ENCODE measurements at regions not wholly inside any gene's neighbourhood (a gene's known extent, or its start where the extent isn't known, plus 50 kb on each side); places are given as distances from the start of the nearest gene placed in this dataset.

- intact Hi-C loops (cut with micrococcal nuclease; ENCODE audit: unreplicated experiment), result no loop called here
- Mint-ChIP-seq H3K4me1 (ENCODE audit: low read depth, unreplicated experiment) (peaks cover 20% of the 10 kb centered on the region), H3K36me3 (ENCODE audit: insufficient read depth, unreplicated experiment) (no peaks in the 10 kb centered on the region), H3K9me3 (ENCODE audit: unreplicated experiment) (no peaks in the 10 kb centered on the region), H3K27ac (ENCODE audit: unreplicated experiment) (no peak overlapping the region), H3K4me3 (ENCODE audit: unreplicated experiment) (no peak overlapping the region), H3K27me3 (ENCODE audit: insufficient read depth, unreplicated experiment) (no peaks in the 10 kb centered on the region)
- no peak for TF ChIP-seq CTCF (IDR thresholded peaks at IDR 0.05; ENCODE audit: insufficient read depth in 1 of 2, low read depth in 1 of 2, low read length in 1 of 2, severe bottlenecking in 1 of 2, unreplicated experiment in 1 of 2)
- no peaks in the 10 kb centered on the region for H3K36me3 ChIP-seq (ENCODE audit: control insufficient read depth, insufficient read depth, low read length)
- H3K4me1 ChIP-seq, result peaks cover 11% of the 10 kb centered on the region; the same call in 1 of the 2 replicates
- no peaks in the 10 kb centered on the region for H3K9me3 ChIP-seq
- CTCF ChIA-PET, result interaction anchor here (0.5 kb wide), 1 partner anchor 78 kb away, joined by 3 read pairs; no protein-coding TSS in a partner anchor
- H3K27me3 ChIP-seq (replicated peaks; ENCODE audit: control insufficient read depth, insufficient read depth, low read length), result no peaks in the 10 kb centered on the region
- DNase-seq, result no peak
- POLR2A ChIA-PET, result no interaction called here
- H3K4me3 ChIP-seq (ENCODE audit: low read depth, low read length), result no peak overlapping the region
- no TSS peak for BruUV-seq (replicated peaks)
Observed at GRCh38 chr6:14763139-14763538, 482.7 kb upstream of the JARID2 start.

- no TSS peak for BruUV-seq (replicated peaks)
- no peaks in the 10 kb centered on the region for H3K27me3 ChIP-seq (replicated peaks; ENCODE audit: control insufficient read depth, insufficient read depth, low read length)
- H3K9me3 ChIP-seq, result no peaks in the 10 kb centered on the region
- peaks cover 11% of the 10 kb centered on the region; the same call in 1 of the 2 replicates for H3K4me1 ChIP-seq
- H3K4me3 ChIP-seq (ENCODE audit: low read depth, low read length), result no peak overlapping the region
- Mint-ChIP-seq H3K27ac (ENCODE audit: unreplicated experiment) (no peak overlapping the region), H3K4me3 (ENCODE audit: unreplicated experiment) (no peak overlapping the region), H3K9me3 (ENCODE audit: unreplicated experiment) (no peaks in the 10 kb centered on the region), H3K27me3 (ENCODE audit: insufficient read depth, unreplicated experiment) (no peaks in the 10 kb centered on the region), H3K36me3 (ENCODE audit: insufficient read depth, unreplicated experiment) (no peaks in the 10 kb centered on the region), H3K4me1 (ENCODE audit: low read depth, unreplicated experiment) (peaks cover 20% of the 10 kb centered on the region)
- H3K36me3 ChIP-seq (ENCODE audit: control insufficient read depth, insufficient read depth, low read length), result no peaks in the 10 kb centered on the region
- no peak for TF ChIP-seq CTCF (IDR thresholded peaks at IDR 0.05; ENCODE audit: insufficient read depth in 1 of 2, low read depth in 1 of 2, low read length in 1 of 2, severe bottlenecking in 1 of 2, unreplicated experiment in 1 of 2)
- intact Hi-C loops (cut with micrococcal nuclease; ENCODE audit: unreplicated experiment), result no loop called here
- ChIA-PET CTCF (interaction anchor here (0.5 kb wide), 1 partner anchor 78 kb away, joined by 3 read pairs; no protein-coding TSS in a partner anchor), POLR2A (no interaction called here)
- no peak for DNase-seq
Observed at GRCh38 chr6:14763616-14764015, 482.3 kb upstream of the JARID2 start.

GRCh38 chr6:14765106-14765505 is 480.8 kb upstream of the JARID2 start:
- H3K4me1 Mint-ChIP-seq (ENCODE audit: low read depth, unreplicated experiment), result peaks cover 20% of the 10 kb centered on the region
- no peaks in the 10 kb centered on the region for H3K27me3 Mint-ChIP-seq (ENCODE audit: insufficient read depth, unreplicated experiment)
- TF ChIP-seq CTCF (IDR thresholded peaks at IDR 0.05; ENCODE audit: insufficient read depth in 1 of 2, low read depth in 1 of 2, low read length in 1 of 2, severe bottlenecking in 1 of 2, unreplicated experiment in 1 of 2), result no peak

More at GRCh38 chr6:14765106-14765505, 480.8 kb upstream of the JARID2 start:
- Mint-ChIP-seq H3K9me3 (ENCODE audit: unreplicated experiment) (no peaks in the 10 kb centered on the region), H3K36me3 (ENCODE audit: insufficient read depth, unreplicated experiment) (no peaks in the 10 kb centered on the region), H3K27ac (ENCODE audit: unreplicated experiment) (no peak overlapping the region), H3K4me3 (ENCODE audit: unreplicated experiment) (no peak overlapping the region)
- no TSS peak for BruUV-seq (replicated peaks)
- Histone ChIP-seq H3K27me3 (replicated peaks; ENCODE audit: control insufficient read depth, insufficient read depth, low read length) (no peaks in the 10 kb centered on the region), H3K36me3 (ENCODE audit: control insufficient read depth, insufficient read depth, low read length) (no peaks in the 10 kb centered on the region), H3K4me1 (peaks cover 11% of the 10 kb centered on the region; the same call in 1 of the 2 replicates), H3K4me3 (ENCODE audit: low read depth, low read length) (no peak overlapping the region), H3K9me3 (no peaks in the 10 kb centered on the region)
- ChIA-PET CTCF (no interaction called here), POLR2A (no interaction called here)
- intact Hi-C loops (cut with micrococcal nuclease; ENCODE audit: unreplicated experiment), result no loop called here
- no peak for DNase-seq

Measured in Caco-2 (cell line).